HepG2 (cell line): ENCODE measurements at regions not wholly inside any gene's neighbourhood (a gene's known extent, or its start where the extent isn't known, plus 50 kb on each side); places are given as distances from the start of the nearest gene placed in this dataset.
A peak's percentile ranks its signal among the peaks of the same experiment; 100 is the strongest.

Experiments used
- ARNT ChIP-seq: fragments of 450-650 bp; IDR thresholded peaks from 2 replicates; pipeline ENCODE4 v1.6.1; 2017
- CEBPG ChIP-seq: IDR thresholded peaks from 2 replicates; pipeline ENCODE4 v1.6.1; 2016
- EP300 ChIP-seq, 3 experiments: sonication (generic) in 1 of 3; formaldehyde crosslinking in 1 of 3; IDR thresholded peaks; 2 replicates each; pipeline versions ENCODE4 v1.5.1 to v1.6.1; 2011 to 2020; ENCODE audit warnings: low read depth in 2 of 3, low read length in 2 of 3, borderline replicate concordance in 1 of 3, improper control_type of control experiment in 1 of 3, mild to moderate bottlenecking in 1 of 3, missing genetic modification reagents in 1 of 3, moderate library complexity in 1 of 3
- GPN1 ChIP-seq: sonication (generic); formaldehyde crosslinking; IDR thresholded peaks from 2 replicates; pipeline ENCODE4 v1.5.1; 2020; ENCODE audit warnings: missing genetic modification reagents, borderline replicate concordance
- MIXL1 ChIP-seq: IDR thresholded peaks from 2 replicates; pipeline ENCODE4 v1.6.1; 2016
- SP140L ChIP-seq: sonication (generic); formaldehyde crosslinking; IDR thresholded peaks from 2 replicates; pipeline ENCODE4 v1.4.0; 2020; ENCODE audit warnings: missing genetic modification reagents, borderline replicate concordance
- TBX2 ChIP-seq: sonication (generic); formaldehyde crosslinking; IDR thresholded peaks from 2 replicates; pipeline ENCODE4 v1.5.0; 2020; ENCODE audit warnings: missing genetic modification reagents, mild to moderate bottlenecking, borderline replicate concordance
- ZFP1 ChIP-seq: IDR thresholded peaks from 2 replicates; pipeline ENCODE4 v1.6.1; 2016
- ZFP37 ChIP-seq: sonication (generic); formaldehyde crosslinking; IDR thresholded peaks from 2 replicates; pipeline ENCODE4 v1.4.0; 2020; ENCODE audit warnings: missing genetic modification reagents, borderline replicate concordance
- ZFP62 ChIP-seq: sonication (generic); formaldehyde crosslinking; IDR thresholded peaks from 2 replicates; pipeline ENCODE4 v1.4.0; 2020; ENCODE audit warnings: missing genetic modification reagents
- ZNF180 ChIP-seq: sonication (generic); formaldehyde crosslinking; IDR thresholded peaks from 2 replicates; pipeline ENCODE4 v1.4.0; 2020; ENCODE audit warnings: low read depth, missing genetic modification reagents, borderline replicate concordance
- ZNF207 ChIP-seq: fragments of 450-650 bp; IDR thresholded peaks from 2 replicates; pipeline ENCODE4 v1.6.1; 2016; ENCODE audit warnings: antibody characterized with exemption, borderline replicate concordance
- ZNF232 ChIP-seq: sonication (generic); formaldehyde crosslinking; IDR thresholded peaks from 2 replicates; pipeline ENCODE4 v1.4.0; 2020; ENCODE audit warnings: missing genetic modification reagents, borderline replicate concordance
- ZNF350 ChIP-seq: sonication (generic); formaldehyde crosslinking; IDR thresholded peaks from 2 replicates; pipeline ENCODE4 v1.4.0; 2020; ENCODE audit warnings: mild to moderate bottlenecking, low read depth, missing genetic modification reagents, borderline replicate concordance
- ZNF451 ChIP-seq: sonication (generic); formaldehyde crosslinking; IDR thresholded peaks from 2 replicates; pipeline ENCODE4 v1.5.0; 2020; ENCODE audit warnings: mild to moderate bottlenecking, missing genetic modification reagents
- ZNF501 ChIP-seq: sonication (generic); formaldehyde crosslinking; IDR thresholded peaks from 2 replicates; pipeline ENCODE4 v1.5.1; 2020; ENCODE audit warnings: mild to moderate bottlenecking, moderate library complexity, missing genetic modification reagents
- ZNF782 ChIP-seq: sonication (generic); formaldehyde crosslinking; IDR thresholded peaks from 2 replicates; pipeline ENCODE4 v1.4.0; 2020; ENCODE audit warnings: missing genetic modification reagents, mild to moderate bottlenecking, borderline replicate concordance
- TF ChIP-seq, protein P1 (sequence below): sonication (generic); formaldehyde crosslinking; conservative IDR thresholded peaks from 2 replicates; pipeline ENCODE4 v1.8.1; 2023; ENCODE audit warnings: missing genetic modification reagents
- TF ChIP-seq, protein P2 (sequence below): IDR thresholded peaks from 2 replicates; pipeline ENCODE4 v1.6.1; 2012; ENCODE audit warnings: inconsistent platforms
- TF ChIP-seq, protein P3 (sequence below): IDR thresholded peaks from 2 replicates; pipeline ENCODE4 v1.6.1; 2016; ENCODE audit warnings: mild to moderate bottlenecking, missing biosample characterization, missing genetic modification reagents
- TF ChIP-seq, protein P4 (sequence below), 2 experiments: sonication (generic) in 1 of 2; formaldehyde crosslinking in 1 of 2; IDR thresholded peaks; 2 replicates each; pipeline versions ENCODE4 v1.4.0 to v1.6.1; 2018 to 2020; ENCODE audit warnings: missing genetic modification reagents in 2 of 2, borderline replicate concordance in 1 of 2, low read depth in 1 of 2, mild to moderate bottlenecking in 1 of 2, missing biosample characterization in 1 of 2
- TF ChIP-seq, protein P5 (sequence below): sonication (generic); IDR thresholded peaks from 2 replicates; pipeline ENCODE4 v1.6.1; 2016; ENCODE audit warnings: low read depth, borderline replicate concordance
- TF ChIP-seq, protein P6 (sequence below): sonication (generic); formaldehyde crosslinking; conservative IDR thresholded peaks from 2 replicates; pipeline ENCODE4 v1.8.0; 2022; ENCODE audit warnings: missing genetic modification reagents

DNA sequence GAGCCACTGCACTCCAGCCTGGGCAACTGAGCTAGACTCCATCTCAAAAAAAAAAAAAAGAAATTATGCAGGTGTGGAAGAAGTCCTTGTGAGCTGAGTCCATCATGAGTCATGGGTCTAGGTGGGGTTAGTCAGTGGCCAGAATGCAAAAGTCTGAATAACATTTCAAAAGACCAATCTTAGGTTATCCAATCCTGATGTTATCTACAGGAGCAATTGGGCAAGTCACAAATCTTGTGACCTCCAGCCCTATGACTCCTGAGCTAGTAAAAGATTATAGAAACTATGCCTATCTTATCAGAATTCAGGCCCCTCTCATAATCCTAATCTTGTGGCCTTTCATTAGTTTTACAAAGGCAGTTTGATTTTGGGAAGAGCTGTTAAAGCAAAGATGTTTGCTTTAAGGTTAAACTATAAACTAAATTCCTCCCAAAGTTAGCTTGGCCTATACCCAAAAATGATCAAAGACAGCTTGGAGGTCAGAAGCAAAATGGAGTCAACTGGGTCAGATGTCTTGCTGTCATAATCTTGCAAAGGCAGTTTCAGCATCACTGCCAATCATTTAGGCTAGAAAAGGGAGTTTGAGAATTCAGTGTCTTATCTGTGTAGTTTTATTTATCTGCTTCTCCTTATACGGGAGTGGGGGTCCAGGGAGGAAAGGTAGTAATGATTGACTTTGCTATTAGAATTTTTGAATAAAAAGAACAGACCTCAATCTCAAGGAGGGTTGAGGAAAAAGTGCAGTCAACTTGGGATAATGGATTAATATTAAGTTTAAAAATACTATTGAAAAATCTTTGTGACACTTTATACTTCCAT, 71.2 kb upstream of the TRIM24 start (continued):
- TF ChIP-seq, protein P1, sequence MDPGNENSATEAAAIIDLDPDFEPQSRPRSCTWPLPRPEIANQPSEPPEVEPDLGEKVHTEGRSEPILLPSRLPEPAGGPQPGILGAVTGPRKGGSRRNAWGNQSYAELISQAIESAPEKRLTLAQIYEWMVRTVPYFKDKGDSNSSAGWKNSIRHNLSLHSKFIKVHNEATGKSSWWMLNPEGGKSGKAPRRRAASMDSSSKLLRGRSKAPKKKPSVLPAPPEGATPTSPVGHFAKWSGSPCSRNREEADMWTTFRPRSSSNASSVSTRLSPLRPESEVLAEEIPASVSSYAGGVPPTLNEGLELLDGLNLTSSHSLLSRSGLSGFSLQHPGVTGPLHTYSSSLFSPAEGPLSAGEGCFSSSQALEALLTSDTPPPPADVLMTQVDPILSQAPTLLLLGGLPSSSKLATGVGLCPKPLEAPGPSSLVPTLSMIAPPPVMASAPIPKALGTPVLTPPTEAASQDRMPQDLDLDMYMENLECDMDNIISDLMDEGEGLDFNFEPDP (CRISPR knock-in tag): no peak
- TF ChIP-seq MIXL1 (CRISPR knock-in tag) (peak; percentile 93), ZNF782 (CRISPR knock-in tag) (no peak), ZFP37 (CRISPR knock-in tag) (no peak), CEBPG (CRISPR knock-in tag) (peak; percentile 82), ZNF350 (CRISPR knock-in tag) (0 out of 2 replicates have a peak, but pooled peaks have one; percentile 0), ZNF501 (CRISPR knock-in tag) (no peak), ZNF451 (CRISPR knock-in tag) (no peak), EP300 (IDR thresholded peaks at IDR 0.05; ENCODE audit: low read depth in 2 of 2, low read length in 2 of 2) (peak in 1 of 2 experiments; percentile 99; a peak in 2 of 4 replicates), EP300 (CRISPR knock-in tag; IDR thresholded peaks at IDR 0.05; ENCODE audit: borderline replicate concordance) (peak; percentile 95), ZNF232 (CRISPR knock-in tag) (peak; percentile 53; the same call in 1 of the 2 replicates), ZNF180 (CRISPR knock-in tag) (no peak), GPN1 (CRISPR knock-in tag) (no peak), TBX2 (CRISPR knock-in tag) (peak; percentile 83), SP140L (CRISPR knock-in tag) (no peak; the same call in 1 of the 2 replicates), ZNF207 (no peak), ZFP62 (CRISPR knock-in tag) (no peak), ZFP1 (CRISPR knock-in tag) (no peak; the same call in 1 of the 2 replicates), ARNT (no peak)
- TF ChIP-seq, protein P2, sequence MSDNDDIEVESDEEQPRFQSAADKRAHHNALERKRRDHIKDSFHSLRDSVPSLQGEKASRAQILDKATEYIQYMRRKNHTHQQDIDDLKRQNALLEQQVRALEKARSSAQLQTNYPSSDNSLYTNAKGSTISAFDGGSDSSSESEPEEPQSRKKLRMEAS: no peak
- TF ChIP-seq, protein P3, sequence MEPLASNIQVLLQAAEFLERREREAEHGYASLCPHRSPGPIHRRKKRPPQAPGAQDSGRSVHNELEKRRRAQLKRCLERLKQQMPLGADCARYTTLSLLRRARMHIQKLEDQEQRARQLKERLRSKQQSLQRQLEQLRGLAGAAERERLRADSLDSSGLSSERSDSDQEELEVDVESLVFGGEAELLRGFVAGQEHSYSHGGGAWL: no peak
- TF ChIP-seq, protein P4, sequence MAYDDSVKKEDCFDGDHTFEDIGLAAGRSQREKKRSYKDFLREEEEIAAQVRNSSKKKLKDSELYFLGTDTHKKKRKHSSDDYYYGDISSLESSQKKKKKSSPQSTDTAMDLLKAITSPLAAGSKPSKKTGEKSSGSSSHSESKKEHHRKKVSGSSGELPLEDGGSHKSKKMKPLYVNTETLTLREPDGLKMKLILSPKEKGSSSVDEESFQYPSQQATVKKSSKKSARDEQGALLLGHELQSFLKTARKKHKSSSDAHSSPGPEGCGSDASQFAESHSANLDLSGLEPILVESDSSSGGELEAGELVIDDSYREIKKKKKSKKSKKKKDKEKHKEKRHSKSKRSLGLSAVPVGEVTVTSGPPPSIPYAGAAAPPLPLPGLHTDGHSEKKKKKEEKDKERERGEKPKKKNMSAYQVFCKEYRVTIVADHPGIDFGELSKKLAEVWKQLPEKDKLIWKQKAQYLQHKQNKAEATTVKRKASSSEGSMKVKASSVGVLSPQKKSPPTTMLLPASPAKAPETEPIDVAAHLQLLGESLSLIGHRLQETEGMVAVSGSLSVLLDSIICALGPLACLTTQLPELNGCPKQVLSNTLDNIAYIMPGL (CRISPR knock-in tag; IDR thresholded peaks at IDR 0.05; ENCODE audit: borderline replicate concordance in 1 of 2, low read depth in 1 of 2): 0 out of 4 replicates have a peak, but pooled peaks of 1 of the 2 experiments have one; percentile 20
- TF ChIP-seq, protein P5, sequence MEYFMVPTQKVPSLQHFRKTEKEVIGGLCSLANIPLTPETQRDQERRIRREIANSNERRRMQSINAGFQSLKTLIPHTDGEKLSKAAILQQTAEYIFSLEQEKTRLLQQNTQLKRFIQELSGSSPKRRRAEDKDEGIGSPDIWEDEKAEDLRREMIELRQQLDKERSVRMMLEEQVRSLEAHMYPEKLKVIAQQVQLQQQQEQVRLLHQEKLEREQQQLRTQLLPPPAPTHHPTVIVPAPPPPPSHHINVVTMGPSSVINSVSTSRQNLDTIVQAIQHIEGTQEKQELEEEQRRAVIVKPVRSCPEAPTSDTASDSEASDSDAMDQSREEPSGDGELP: peak; percentile 25; the same call in 1 of the 2 replicates
- TF ChIP-seq, protein P6, sequence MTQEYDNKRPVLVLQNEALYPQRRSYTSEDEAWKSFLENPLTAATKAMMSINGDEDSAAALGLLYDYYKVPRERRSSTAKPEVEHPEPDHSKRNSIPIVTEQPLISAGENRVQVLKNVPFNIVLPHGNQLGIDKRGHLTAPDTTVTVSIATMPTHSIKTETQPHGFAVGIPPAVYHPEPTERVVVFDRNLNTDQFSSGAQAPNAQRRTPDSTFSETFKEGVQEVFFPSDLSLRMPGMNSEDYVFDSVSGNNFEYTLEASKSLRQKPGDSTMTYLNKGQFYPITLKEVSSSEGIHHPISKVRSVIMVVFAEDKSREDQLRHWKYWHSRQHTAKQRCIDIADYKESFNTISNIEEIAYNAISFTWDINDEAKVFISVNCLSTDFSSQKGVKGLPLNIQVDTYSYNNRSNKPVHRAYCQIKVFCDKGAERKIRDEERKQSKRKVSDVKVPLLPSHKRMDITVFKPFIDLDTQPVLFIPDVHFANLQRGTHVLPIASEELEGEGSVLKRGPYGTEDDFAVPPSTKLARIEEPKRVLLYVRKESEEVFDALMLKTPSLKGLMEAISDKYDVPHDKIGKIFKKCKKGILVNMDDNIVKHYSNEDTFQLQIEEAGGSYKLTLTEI (CRISPR knock-in tag): no peak
